ENCODE measurements at regions not wholly inside any gene's neighbourhood (a gene's known extent, or its start where the extent isn't known, plus 50 kb on each side); places are given as distances from the start of the nearest gene placed in this dataset.

GRCh38 chr3:8255725-8256124, 245.9 kb upstream of the LMCD1 start:
- Histone ChIP-seq H3K27me3 (ENCODE audit: insufficient read depth, low read length) (no peaks in the 10 kb centered on the region), H3K4me3 (ENCODE audit: low read depth, low read length, poor library complexity, severe bottlenecking) (no peak overlapping the region), H3F3A (ENCODE audit: insufficient read depth, low read length) (no peaks in the 10 kb centered on the region), H3K9me3 (ENCODE audit: low read length) (no peaks in the 10 kb centered on the region), H3K9me2 (ENCODE audit: low read depth, low read length) (no peaks in the 10 kb centered on the region), H2AFZ (ENCODE audit: low read length) (no peak overlapping the region), H3K36me3 (ENCODE audit: insufficient read depth, low read length) (no peaks in the 10 kb centered on the region), H3K27ac (ENCODE audit: low read depth, low read length, poor library complexity, severe bottlenecking) (no peak overlapping the region), H3K4me1 (ENCODE audit: insufficient read depth, low read length, severe bottlenecking) (no peaks in the 10 kb centered on the region), H4K20me1 (ENCODE audit: insufficient read depth, low read length) (no peaks in the 10 kb centered on the region), H3K4me2 (ENCODE audit: low read length) (no peak overlapping the region), H3K79me2 (ENCODE audit: insufficient read depth, low read length) (no peaks in the 10 kb centered on the region), H3K9ac (ENCODE audit: low read length) (no peak overlapping the region)
- TF ChIP-seq EZH2 (IDR thresholded peaks at IDR 0.05; ENCODE audit: borderline replicate concordance, low read length) (no peak), CTCF (IDR thresholded peaks at IDR 0.05; ENCODE audit: low read length) (no peak)

- no peak overlapping the region for H3K27ac ChIP-seq (ENCODE audit: low read depth, low read length, poor library complexity, severe bottlenecking)
- H2AFZ ChIP-seq (ENCODE audit: low read length): no peak overlapping the region
- H3F3A ChIP-seq (ENCODE audit: insufficient read depth, low read length): no peaks in the 10 kb centered on the region
- no peaks in the 10 kb centered on the region for H3K79me2 ChIP-seq (ENCODE audit: insufficient read depth, low read length)
- H4K20me1 ChIP-seq (ENCODE audit: insufficient read depth, low read length): no peaks in the 10 kb centered on the region
- H3K27me3 ChIP-seq (ENCODE audit: insufficient read depth, low read length): no peaks in the 10 kb centered on the region
- no peak overlapping the region for H3K9ac ChIP-seq (ENCODE audit: low read length)
- no peaks in the 10 kb centered on the region for H3K9me3 ChIP-seq (ENCODE audit: low read length)
- TF ChIP-seq CTCF (IDR thresholded peaks at IDR 0.05; ENCODE audit: low read length) (no peak), EZH2 (IDR thresholded peaks at IDR 0.05; ENCODE audit: borderline replicate concordance, low read length) (no peak)
- H3K9me2 ChIP-seq (ENCODE audit: low read depth, low read length): no peaks in the 10 kb centered on the region
- no peak overlapping the region for H3K4me2 ChIP-seq (ENCODE audit: low read length)
- H3K4me1 ChIP-seq (ENCODE audit: insufficient read depth, low read length, severe bottlenecking): no peaks in the 10 kb centered on the region
- H3K36me3 ChIP-seq (ENCODE audit: insufficient read depth, low read length): no peaks in the 10 kb centered on the region
- H3K4me3 ChIP-seq (ENCODE audit: low read depth, low read length, poor library complexity, severe bottlenecking): no peak overlapping the region
Measured at GRCh38 chr3:8256441-8257071, 245.1 kb upstream of the LMCD1 start.

- no peak for TF ChIP-seq EZH2 (IDR thresholded peaks at IDR 0.05; ENCODE audit: borderline replicate concordance, low read length)
- TF ChIP-seq CTCF (IDR thresholded peaks at IDR 0.05; ENCODE audit: low read length): no peak
- Histone ChIP-seq H2AFZ (ENCODE audit: low read length) (no peak overlapping the region), H3K79me2 (ENCODE audit: insufficient read depth, low read length) (no peaks in the 10 kb centered on the region), H3K36me3 (ENCODE audit: insufficient read depth, low read length) (no peaks in the 10 kb centered on the region), H3K4me1 (ENCODE audit: insufficient read depth, low read length, severe bottlenecking) (no peaks in the 10 kb centered on the region), H3K9me3 (ENCODE audit: low read length) (no peaks in the 10 kb centered on the region), H3K27ac (ENCODE audit: low read depth, low read length, poor library complexity, severe bottlenecking) (no peak overlapping the region), H3K4me2 (ENCODE audit: low read length) (no peak overlapping the region), H3K9me2 (ENCODE audit: low read depth, low read length) (no peaks in the 10 kb centered on the region), H3F3A (ENCODE audit: insufficient read depth, low read length) (no peaks in the 10 kb centered on the region), H4K20me1 (ENCODE audit: insufficient read depth, low read length) (no peaks in the 10 kb centered on the region), H3K9ac (ENCODE audit: low read length) (no peak overlapping the region), H3K4me3 (ENCODE audit: low read depth, low read length, poor library complexity, severe bottlenecking) (no peak overlapping the region), H3K27me3 (ENCODE audit: insufficient read depth, low read length) (no peaks in the 10 kb centered on the region)
Measured at GRCh38 chr3:8261018-8261417, 240.6 kb upstream of the LMCD1 start.

All from OCI-LY1 (cell line).